HFF-Myc (cell line): ENCODE measurements at regions not wholly inside any gene's neighbourhood (a gene's known extent, or its start where the extent isn't known, plus 50 kb on each side); places are given as distances from the start of the nearest gene placed in this dataset.

ENCODE experiments used
- DNase-seq: peaks from one replicate; pipeline ENCODE4 v3.0.0-alpha.2; 2011; ENCODE audit warnings: low read depth; ENCODE audit errors: extremely low read depth
- H3K4me3 ChIP-seq: replicated peaks from 2 replicates; pipeline ENCODE4 v1.5.1; 2011; ENCODE audit warnings: low read depth, mild to moderate bottlenecking, control low read depth, low read length
- TF ChIP-seq, protein P1 (sequence below): IDR thresholded peaks from 2 replicates; pipeline ENCODE4 v1.5.1; 2012; ENCODE audit warnings: mild to moderate bottlenecking, low read depth, low read length, control low read depth; ENCODE audit errors: missing control alignments

DNA sequence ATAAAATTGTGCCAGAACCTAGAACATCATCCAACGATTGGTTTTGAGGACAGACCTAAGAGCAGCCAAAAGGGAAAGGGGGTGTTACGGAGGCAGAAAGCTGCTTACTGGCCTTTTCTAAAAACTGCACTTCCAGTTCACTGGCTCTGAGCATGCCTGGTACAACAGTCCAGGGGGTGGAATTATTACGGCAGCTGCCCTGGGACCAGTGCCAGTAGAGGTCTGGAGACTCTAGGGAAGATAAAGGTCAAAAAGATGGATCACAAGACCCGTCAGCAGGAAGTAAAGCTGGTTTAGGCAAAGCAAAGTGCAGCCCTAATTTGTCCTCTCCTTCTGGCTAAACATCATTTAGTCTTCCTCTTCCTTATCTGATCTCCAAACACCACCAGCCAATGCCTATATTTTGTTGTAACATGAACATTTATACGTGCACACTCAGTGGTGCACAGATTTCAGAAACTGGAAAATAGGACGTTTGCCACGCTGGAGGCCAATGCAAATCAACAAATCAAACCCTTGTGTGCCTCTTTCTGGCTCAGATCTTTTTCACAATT is 216.4 kb upstream of the DPP6 start:
- TF ChIP-seq, protein P1, sequence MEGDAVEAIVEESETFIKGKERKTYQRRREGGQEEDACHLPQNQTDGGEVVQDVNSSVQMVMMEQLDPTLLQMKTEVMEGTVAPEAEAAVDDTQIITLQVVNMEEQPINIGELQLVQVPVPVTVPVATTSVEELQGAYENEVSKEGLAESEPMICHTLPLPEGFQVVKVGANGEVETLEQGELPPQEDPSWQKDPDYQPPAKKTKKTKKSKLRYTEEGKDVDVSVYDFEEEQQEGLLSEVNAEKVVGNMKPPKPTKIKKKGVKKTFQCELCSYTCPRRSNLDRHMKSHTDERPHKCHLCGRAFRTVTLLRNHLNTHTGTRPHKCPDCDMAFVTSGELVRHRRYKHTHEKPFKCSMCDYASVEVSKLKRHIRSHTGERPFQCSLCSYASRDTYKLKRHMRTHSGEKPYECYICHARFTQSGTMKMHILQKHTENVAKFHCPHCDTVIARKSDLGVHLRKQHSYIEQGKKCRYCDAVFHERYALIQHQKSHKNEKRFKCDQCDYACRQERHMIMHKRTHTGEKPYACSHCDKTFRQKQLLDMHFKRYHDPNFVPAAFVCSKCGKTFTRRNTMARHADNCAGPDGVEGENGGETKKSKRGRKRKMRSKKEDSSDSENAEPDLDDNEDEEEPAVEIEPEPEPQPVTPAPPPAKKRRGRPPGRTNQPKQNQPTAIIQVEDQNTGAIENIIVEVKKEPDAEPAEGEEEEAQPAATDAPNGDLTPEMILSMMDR: no peak
- H3K4me3 ChIP-seq: no peak overlapping the region
- DNase-seq: no peak

DNA sequence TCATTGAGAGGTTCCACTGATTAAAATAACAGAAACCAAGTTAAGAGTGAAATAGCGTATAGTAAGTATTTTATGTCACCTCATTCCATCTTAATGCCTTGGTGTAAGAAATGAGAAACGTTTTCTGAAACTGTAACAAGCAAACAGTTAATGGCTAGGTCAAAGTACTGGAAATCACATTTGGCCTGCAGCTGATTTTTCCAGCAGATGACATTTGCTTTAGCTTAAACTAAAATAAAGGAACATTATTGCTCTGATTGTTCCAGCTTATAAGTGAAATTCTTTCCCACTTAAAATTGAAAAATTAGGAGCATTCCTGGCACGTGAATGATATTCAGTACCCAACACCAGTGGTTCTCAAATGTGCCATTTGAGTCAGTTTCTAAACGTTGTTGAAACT is 213.6 kb upstream of the DPP6 start:
- H3K4me3 ChIP-seq: no peak overlapping the region
- TF ChIP-seq, protein P1: no peak
- no peak for DNase-seq

DNA sequence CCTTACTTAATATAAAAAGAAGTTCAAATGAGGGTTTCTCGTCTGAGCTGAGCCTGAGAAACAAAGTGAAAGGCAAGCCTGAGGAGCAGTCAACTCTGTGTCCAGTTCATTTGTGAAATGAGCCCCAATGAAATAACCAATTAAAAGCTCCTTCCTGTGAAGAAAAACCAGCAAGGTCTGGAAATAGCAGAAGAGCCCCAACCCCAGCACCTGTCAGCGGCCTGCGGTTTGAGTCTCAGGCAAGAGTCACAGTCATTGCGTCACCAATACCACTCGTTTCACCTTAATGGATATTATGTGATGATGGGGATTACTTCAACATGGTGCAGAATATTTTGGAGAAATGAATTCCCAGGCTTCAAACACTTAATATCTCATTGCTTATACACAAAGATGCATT is 211.3 kb upstream of the DPP6 start:
- no peak overlapping the region for H3K4me3 ChIP-seq
- TF ChIP-seq, protein P1: no peak
- no peak for DNase-seq

DNA sequence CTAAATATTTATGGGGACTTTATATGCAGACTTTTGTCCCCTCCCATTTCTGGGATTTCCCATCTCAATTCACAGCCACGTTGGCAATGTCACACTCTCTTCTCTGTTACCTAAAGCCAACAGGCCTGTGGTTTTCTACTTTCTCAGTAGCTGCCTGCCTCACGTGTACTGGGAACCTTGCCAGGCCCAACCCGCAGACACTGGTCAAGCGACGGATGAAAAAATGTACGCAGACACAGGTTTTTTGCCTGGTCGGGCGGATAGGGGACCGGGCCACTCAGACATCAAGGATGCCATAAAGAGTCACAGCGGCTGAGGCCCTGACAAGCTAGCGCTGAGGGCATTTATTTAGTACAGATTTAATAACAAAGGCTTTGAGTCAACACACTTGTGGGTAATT is 204.4 kb upstream of the DPP6 start:
- TF ChIP-seq, protein P1: no peak
- no peak overlapping the region for H3K4me3 ChIP-seq
- DNase-seq: no peak

DNA sequence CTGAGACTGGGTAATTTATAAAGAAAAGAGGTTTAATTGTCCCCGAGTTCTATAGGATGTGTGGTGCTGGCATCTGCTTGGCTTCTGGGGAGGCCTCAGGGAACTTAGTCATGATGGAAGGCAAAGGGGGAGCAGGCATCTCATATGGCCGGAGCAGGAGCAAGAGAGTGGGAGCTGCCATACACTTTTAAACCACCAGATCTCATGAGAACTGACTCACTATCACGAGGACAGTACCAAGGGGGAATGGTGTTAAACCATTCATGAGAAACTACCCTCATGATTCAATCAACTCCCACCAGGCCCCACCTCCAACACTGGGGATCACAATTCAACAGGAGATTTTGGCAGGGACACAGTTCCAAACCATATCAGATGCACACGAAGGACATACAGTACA is 199.9 kb upstream of the DPP6 start:
- H3K4me3 ChIP-seq: no peak overlapping the region
- TF ChIP-seq, protein P1: no peak
- DNase-seq: no peak

DNA sequence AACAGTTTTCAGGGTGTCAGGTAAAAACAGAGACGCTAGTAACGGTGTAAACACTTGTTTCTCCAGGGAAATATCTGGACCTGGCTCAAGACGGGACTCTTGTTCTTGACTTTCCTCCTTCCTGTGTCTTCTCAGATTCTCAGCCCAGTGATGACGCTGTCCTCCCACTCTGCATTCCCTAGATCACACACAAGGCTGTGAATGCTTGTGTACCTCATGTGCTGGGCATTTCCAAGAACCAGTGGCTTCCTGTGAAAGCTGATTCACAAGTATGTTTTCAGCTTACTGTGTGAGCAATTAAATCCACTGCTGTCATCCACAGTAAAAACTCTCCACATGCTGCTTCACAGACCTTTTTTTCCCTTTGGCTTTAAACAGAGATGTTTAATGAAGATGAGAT is 193.8 kb upstream of the DPP6 start:
- no peak for DNase-seq
- no peak overlapping the region for H3K4me3 ChIP-seq
- TF ChIP-seq, protein P1: no peak

DNA sequence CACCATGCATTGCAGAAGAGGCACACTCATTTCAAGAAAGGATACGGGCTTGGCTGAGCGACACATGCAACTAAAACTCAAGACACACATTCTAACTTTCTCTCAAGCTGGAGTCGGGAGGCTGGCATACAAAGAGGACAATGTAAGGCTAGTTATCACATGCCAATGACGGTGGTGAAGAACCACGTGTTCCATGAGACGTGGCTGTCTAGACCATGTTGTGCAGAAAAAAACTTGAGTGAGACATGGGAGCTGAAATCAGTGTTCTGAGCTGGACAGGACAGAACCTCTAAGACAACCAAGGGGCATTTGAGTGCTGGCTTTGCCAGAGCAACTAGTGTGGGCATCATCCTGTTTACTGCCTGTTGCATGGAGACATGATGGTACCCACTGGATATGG is 193.0 kb upstream of the DPP6 start:
- DNase-seq: no peak
- H3K4me3 ChIP-seq: no peak overlapping the region
- TF ChIP-seq, protein P1: no peak
